ENCODE measurements at regions not wholly inside any gene's neighbourhood (a gene's known extent, or its start where the extent isn't known, plus 50 kb on each side); places are given as distances from the start of the nearest gene placed in this dataset.
"Not testable (repeated sequence)": the region's sequence is repeated elsewhere in the genome, so short reads cannot be mapped to it uniquely, and the experiment has no call there.

DNA sequence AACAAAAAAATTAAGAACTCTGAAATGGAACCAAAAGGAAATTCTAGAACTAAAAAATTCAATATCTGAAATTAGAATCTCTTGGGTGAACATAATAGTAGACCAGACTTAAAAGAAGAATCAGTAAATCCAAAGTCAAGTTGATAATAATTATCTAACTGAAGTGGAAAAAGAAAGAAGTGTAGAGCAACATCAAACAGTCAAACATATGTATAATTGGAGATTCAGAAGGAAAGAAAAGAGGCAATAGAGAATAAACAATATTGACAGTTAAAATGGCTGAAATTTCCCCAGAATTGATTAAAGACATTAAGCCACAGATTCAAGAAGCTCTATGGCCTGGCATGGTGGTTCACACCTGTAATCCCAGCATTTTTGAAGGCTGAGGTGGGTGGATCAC lies 383.6 kb downstream of the PREX1 start:
- intact Hi-C loops (cut with DNase I; ENCODE audit: low total_unique reads): no loop called here
- peaks cover 0 to 16% of the 10 kb centered on the region in 2 donors for H3K27me3 ChIP-seq
- no peak overlapping the region for H3K27ac ChIP-seq
- TF ChIP-seq, protein P1, sequence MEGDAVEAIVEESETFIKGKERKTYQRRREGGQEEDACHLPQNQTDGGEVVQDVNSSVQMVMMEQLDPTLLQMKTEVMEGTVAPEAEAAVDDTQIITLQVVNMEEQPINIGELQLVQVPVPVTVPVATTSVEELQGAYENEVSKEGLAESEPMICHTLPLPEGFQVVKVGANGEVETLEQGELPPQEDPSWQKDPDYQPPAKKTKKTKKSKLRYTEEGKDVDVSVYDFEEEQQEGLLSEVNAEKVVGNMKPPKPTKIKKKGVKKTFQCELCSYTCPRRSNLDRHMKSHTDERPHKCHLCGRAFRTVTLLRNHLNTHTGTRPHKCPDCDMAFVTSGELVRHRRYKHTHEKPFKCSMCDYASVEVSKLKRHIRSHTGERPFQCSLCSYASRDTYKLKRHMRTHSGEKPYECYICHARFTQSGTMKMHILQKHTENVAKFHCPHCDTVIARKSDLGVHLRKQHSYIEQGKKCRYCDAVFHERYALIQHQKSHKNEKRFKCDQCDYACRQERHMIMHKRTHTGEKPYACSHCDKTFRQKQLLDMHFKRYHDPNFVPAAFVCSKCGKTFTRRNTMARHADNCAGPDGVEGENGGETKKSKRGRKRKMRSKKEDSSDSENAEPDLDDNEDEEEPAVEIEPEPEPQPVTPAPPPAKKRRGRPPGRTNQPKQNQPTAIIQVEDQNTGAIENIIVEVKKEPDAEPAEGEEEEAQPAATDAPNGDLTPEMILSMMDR (IDR thresholded peaks at IDR 0.05): no peak
- H3K9me3 ChIP-seq: peaks cover 0 to 29% (median 11%) of the 10 kb centered on the region in 3 donors
- DNase-seq: no peak
- no peaks in the 10 kb centered on the region for H3K4me1 ChIP-seq
- H3K36me3 ChIP-seq: no peaks in the 10 kb centered on the region
- H3K4me3 ChIP-seq: no peak overlapping the region

DNA sequence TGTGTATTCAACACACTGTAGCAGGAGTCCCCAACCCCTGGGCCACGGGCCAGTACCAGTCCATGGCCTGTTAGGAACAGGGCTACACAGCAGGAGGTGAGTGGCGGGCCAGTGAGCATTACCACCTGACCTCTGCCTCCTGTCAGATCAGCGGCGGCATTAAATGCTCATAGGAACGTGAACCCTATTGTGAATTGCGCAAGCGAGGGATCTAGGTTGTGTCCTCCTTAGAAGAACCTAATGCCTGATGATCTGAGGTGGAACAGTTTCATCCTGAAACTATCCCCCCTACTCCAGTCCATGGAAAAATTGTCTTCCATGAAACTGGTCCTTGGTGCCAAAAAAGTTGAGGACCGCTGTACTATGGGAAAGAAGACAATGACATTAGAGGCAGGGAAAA lies 386.9 kb downstream of the PREX1 start:
- TF ChIP-seq, protein P1 (IDR thresholded peaks at IDR 0.05): no peak
- H3K4me1 ChIP-seq: no peaks in the 10 kb centered on the region
- intact Hi-C loops (cut with DNase I; ENCODE audit: low total_unique reads): no loop called here
- H3K27me3 ChIP-seq: peaks cover 0 to 33% of the 10 kb centered on the region in 2 donors
- H3K36me3 ChIP-seq: no peaks in the 10 kb centered on the region
- H3K27ac ChIP-seq: no peak overlapping the region
- peaks cover 0 to 39% (median 19%) of the 10 kb centered on the region in 3 donors for H3K9me3 ChIP-seq
- H3K4me3 ChIP-seq: no peak overlapping the region
- no peak for DNase-seq

DNA sequence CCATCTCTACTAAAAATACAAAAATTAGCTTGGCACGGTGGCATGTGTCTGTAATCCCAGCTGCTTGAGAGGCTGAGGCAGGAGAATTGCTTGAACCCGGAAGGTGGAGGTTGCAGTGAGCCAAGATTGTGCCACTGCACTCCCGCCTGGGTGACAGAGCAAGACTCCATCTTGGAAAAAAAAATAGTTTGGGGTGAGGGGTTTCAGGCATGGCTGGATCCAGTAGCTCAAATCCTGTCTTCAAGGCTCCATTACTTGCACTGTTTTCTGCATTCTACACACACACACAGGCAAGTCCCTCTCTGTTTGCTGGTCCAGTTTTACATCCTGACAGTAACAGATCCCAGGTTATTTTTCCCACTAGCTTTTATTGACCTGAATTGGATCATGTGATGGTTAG lies 387.5 kb downstream of the PREX1 start:
- H3K4me1 ChIP-seq; H3K36me3 ChIP-seq; DNase-seq; H3K4me3 ChIP-seq; intact Hi-C loops (cut with DNase I; ENCODE audit: low total_unique reads); H3K27ac ChIP-seq: not testable (repeated sequence)
- peaks cover 0 to 37% (median 19%) of the 10 kb centered on the region in 3 donors for H3K9me3 ChIP-seq
- H3K27me3 ChIP-seq: peaks cover 0 to 33% of the 10 kb centered on the region in 2 donors

DNA sequence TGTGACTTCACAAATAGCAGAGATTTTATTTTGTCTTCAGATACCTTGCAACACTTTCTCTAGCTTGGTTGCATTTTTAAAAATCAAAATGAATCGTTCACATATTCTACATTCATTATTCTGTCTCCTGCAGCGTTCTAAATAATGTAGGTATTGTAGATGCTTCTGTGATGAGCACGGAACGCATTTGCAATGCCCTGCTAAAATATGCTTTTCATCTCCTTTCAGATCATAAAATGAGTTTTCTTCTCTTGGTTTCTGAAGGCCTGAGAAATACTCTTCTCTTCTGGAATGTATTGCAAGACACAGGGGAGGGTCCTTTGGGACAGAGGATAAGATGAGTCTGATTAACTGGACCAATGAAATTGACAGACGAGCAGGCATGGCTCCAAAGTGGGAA lies 390.7 kb downstream of the PREX1 start:
- Histone ChIP-seq H3K27me3 (peaks cover 0 to 38% of the 10 kb centered on the region in 2 donors), H3K4me1 (no peaks in the 10 kb centered on the region), H3K9me3 (peaks cover 0 to 10% (median 8%) of the 10 kb centered on the region in 3 donors), H3K27ac (no peak overlapping the region), H3K4me3 (no peak overlapping the region), H3K36me3 (no peaks in the 10 kb centered on the region)
- intact Hi-C loops (cut with DNase I; ENCODE audit: low total_unique reads): no loop called here
- DNase-seq: no peak
- TF ChIP-seq, protein P1 (IDR thresholded peaks at IDR 0.05): no peak

DNA sequence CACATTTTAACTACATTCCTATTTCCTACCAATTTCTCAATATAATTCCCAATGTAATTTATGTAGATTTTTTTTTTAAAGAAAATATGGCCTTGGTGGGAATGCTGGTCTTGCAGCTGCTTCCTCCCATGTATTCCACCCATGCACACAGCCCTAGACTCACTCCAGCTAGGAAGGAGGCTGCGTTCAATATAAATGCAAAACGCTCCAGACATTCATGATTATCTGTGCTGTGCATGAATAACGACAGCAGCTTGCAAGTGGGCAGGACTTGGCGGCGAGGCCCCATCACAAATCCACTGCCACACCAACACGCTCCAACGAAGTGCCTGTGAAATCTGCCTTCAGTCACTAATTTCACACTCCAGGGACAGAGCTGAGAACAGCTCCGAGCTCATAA lies 391.2 kb downstream of the PREX1 start:
- DNase-seq; H3K4me3 ChIP-seq; H3K36me3 ChIP-seq; H3K27ac ChIP-seq; H3K4me1 ChIP-seq; intact Hi-C loops (cut with DNase I; ENCODE audit: low total_unique reads); H3K9me3 ChIP-seq: not testable (repeated sequence)
- H3K27me3 ChIP-seq: peaks cover 0 to 43% of the 10 kb centered on the region in 2 donors

DNA sequence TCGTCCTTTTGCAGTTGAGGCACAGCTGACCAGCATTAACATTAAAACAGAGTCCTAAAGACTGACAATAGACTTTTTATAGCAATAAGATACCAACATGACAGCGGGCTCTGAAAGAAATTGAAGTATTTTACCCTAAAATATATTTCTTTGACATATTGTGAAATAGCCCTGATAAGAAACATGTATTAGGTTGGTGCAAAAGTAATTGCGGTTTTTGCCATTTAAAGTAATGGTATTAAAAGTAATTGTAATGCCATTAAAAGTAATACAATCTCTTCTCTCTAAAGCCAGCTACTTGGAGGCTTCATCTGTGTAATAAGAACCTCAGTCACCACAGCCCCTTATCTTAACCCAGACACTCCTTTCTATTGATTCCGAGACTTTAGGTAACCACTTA lies 394.6 kb downstream of the PREX1 start:
- Histone ChIP-seq H3K27ac (no peak overlapping the region), H3K4me3 (no peak overlapping the region), H3K4me1 (no peaks in the 10 kb centered on the region), H3K27me3 (peaks cover 0 to 18% of the 10 kb centered on the region in 2 donors), H3K36me3 (no peaks in the 10 kb centered on the region), H3K9me3 (peaks cover 0 to 5% (median 5%) of the 10 kb centered on the region in 3 donors)
- TF ChIP-seq, protein P1 (IDR thresholded peaks at IDR 0.05): no peak
- no peak for DNase-seq
- intact Hi-C loops (cut with DNase I; ENCODE audit: low total_unique reads): no loop called here

DNA sequence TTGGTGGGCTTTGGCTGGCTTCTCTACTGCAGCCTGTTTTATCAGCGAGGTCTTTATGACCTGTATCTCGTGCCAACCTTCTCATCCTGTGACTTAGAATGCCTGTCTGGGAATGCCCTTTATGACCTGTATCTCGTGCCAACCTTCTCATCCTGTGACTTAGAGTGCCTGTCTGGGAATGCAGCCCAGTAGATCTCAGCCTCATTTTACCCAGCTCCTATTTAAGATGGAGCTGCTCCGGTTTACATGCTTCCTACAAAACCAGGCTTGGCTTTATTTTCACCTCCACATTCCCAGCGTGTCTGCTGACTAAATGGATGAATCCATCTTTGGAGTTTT lies 395.3 kb downstream of the PREX1 start:
- no peaks in the 10 kb centered on the region for H3K9me3 ChIP-seq
- no peaks in the 10 kb centered on the region for H3K4me1 ChIP-seq
- no peaks in the 10 kb centered on the region for H3K36me3 ChIP-seq
- no peak overlapping the region for H3K4me3 ChIP-seq
- TF ChIP-seq, protein P1 (IDR thresholded peaks at IDR 0.05): no peak
- no peak for DNase-seq
- intact Hi-C loops (cut with DNase I; ENCODE audit: low total_unique reads): no loop called here
- H3K27me3 ChIP-seq: peaks cover 0 to 11% of the 10 kb centered on the region in 2 donors
- no peak overlapping the region for H3K27ac ChIP-seq
